Activated T-cell treated with anti-CD3 and anti-CD28 coated beads, Interleukin-2, amount 50 U/mL, for 4 hours (primary cell): ENCODE measurements at regions not wholly inside any gene's neighbourhood (a gene's known extent, or its start where the extent isn't known, plus 50 kb on each side); places are given as distances from the start of the nearest gene placed in this dataset.
"Not testable (repeated sequence)": the region's sequence is repeated elsewhere in the genome, so short reads cannot be mapped to it uniquely, and the experiment has no call there.

Experiments used
- ATAC-seq, 2 donors: fragments of 200-7000 bp; cut with Tn5 transposase; one replicate each; pipeline ENCODE4 v1.10.0; 2021
- DNase-seq: peaks from one replicate; pipeline ENCODE4 v3.0.0-alpha.2; 2020
- H3K27me3 Mint-ChIP-seq: one replicate; pipeline ENCODE4 v1.8.0; 2021; ENCODE audit warnings: low read depth, mixed read lengths
- H3K36me3 Mint-ChIP-seq: one replicate; pipeline ENCODE4 v1.8.0; 2022; ENCODE audit warnings: mixed read lengths; ENCODE audit not compliant: insufficient read depth
- H3K4me1 Mint-ChIP-seq: one replicate; pipeline ENCODE4 v1.8.0; 2021; ENCODE audit warnings: low read depth, mixed read lengths
- H3K4me3 Mint-ChIP-seq: one replicate; pipeline ENCODE4 v1.8.0; 2021; ENCODE audit warnings: mild to moderate bottlenecking, moderate library complexity, mixed read lengths
- H3K9me3 Mint-ChIP-seq: one replicate; pipeline ENCODE4 v1.8.0; 2021; ENCODE audit warnings: mixed read lengths

GRCh38 chr2:17012297-17012696, 346.7 kb upstream of the CYRIA start:
- ATAC-seq (no peak), DNase-seq (no peak)
- Mint-ChIP-seq H3K9me3 (peaks cover 6% of the 10 kb centered on the region), H3K36me3 (no peaks in the 10 kb centered on the region), H3K4me3 (no peak overlapping the region), H3K4me1 (no peaks in the 10 kb centered on the region), H3K27me3 (no peaks in the 10 kb centered on the region)

- Mint-ChIP-seq H3K4me1 (no peaks in the 10 kb centered on the region), H3K36me3 (no peaks in the 10 kb centered on the region), H3K27me3 (no peaks in the 10 kb centered on the region), H3K9me3 (peaks cover 6% of the 10 kb centered on the region), H3K4me3 (no peak overlapping the region)
- DNase-seq (no peak), ATAC-seq (no peak)
Observed at GRCh38 chr2:17010104-17010503, 344.5 kb upstream of the CYRIA start.

GRCh38 chr2:17000184-17000482, 334.5 kb upstream of the CYRIA start:
- ATAC-seq, result no peak
- H3K4me3 Mint-ChIP-seq, result no peak overlapping the region
- no peaks in the 10 kb centered on the region for H3K4me1 Mint-ChIP-seq
- DNase-seq, result no peak
- H3K36me3 Mint-ChIP-seq, result no peaks in the 10 kb centered on the region
- H3K27me3 Mint-ChIP-seq, result no peaks in the 10 kb centered on the region
- peaks cover 6% of the 10 kb centered on the region for H3K9me3 Mint-ChIP-seq

GRCh38 chr2:16999347-17000183, 333.9 kb upstream of the CYRIA start:
- no peaks in the 10 kb centered on the region for H3K27me3 Mint-ChIP-seq
- no peak overlapping the region for H3K4me3 Mint-ChIP-seq
- H3K36me3 Mint-ChIP-seq, result no peaks in the 10 kb centered on the region
- no peaks in the 10 kb centered on the region for H3K4me1 Mint-ChIP-seq
- H3K9me3 Mint-ChIP-seq, result peaks cover 9% of the 10 kb centered on the region
- DNase-seq (no peak), ATAC-seq (no peak)

GRCh38 chr2:16978301-16978700, 312.7 kb upstream of the CYRIA start:
- Mint-ChIP-seq H3K9me3 (peaks cover 3% of the 10 kb centered on the region), H3K4me1 (no peaks in the 10 kb centered on the region), H3K4me3 (no peak overlapping the region), H3K36me3 (no peaks in the 10 kb centered on the region), H3K27me3 (no peaks in the 10 kb centered on the region)
- DNase-seq, result no peak
- ATAC-seq, result no peak

GRCh38 chr2:16974688-16975087, 309.1 kb upstream of the CYRIA start:
- Mint-ChIP-seq H3K27me3 (no peaks in the 10 kb centered on the region), H3K9me3 (peaks cover 10% of the 10 kb centered on the region), H3K4me3 (no peak overlapping the region), H3K36me3 (no peaks in the 10 kb centered on the region), H3K4me1 (no peaks in the 10 kb centered on the region)
- no peak for ATAC-seq
- DNase-seq, result no peak

- no peaks in the 10 kb centered on the region for H3K27me3 Mint-ChIP-seq
Observed at GRCh38 chr2:16973586-16974286, 308.1 kb upstream of the CYRIA start.

GRCh38 chr2:16972276-16972675, 306.6 kb upstream of the CYRIA start:
- ATAC-seq (no peak), DNase-seq (no peak)
- H3K36me3 Mint-ChIP-seq, result no peaks in the 10 kb centered on the region
- H3K4me1 Mint-ChIP-seq, result no peaks in the 10 kb centered on the region
- H3K27me3 Mint-ChIP-seq, result no peaks in the 10 kb centered on the region
- H3K4me3 Mint-ChIP-seq, result no peak overlapping the region
- peaks cover 10% of the 10 kb centered on the region for H3K9me3 Mint-ChIP-seq

More at GRCh38 chr2:16973586-16974286, 308.1 kb upstream of the CYRIA start:
- Mint-ChIP-seq H3K4me1 (no peaks in the 10 kb centered on the region), H3K9me3 (peaks cover 10% of the 10 kb centered on the region), H3K36me3 (no peaks in the 10 kb centered on the region), H3K4me3 (no peak overlapping the region)
- no peak for DNase-seq
- ATAC-seq, result no peak

- DNase-seq (no peak), ATAC-seq (no peak)
- Mint-ChIP-seq H3K9me3 (peaks cover 10% of the 10 kb centered on the region), H3K4me1 (no peaks in the 10 kb centered on the region), H3K27me3 (no peaks in the 10 kb centered on the region), H3K36me3 (no peaks in the 10 kb centered on the region), H3K4me3 (no peak overlapping the region)
Observed at GRCh38 chr2:16971722-16972234, 306.1 kb upstream of the CYRIA start.

- DNase-seq, H3K36me3 Mint-ChIP-seq, ATAC-seq, H3K4me3 Mint-ChIP-seq, H3K4me1 Mint-ChIP-seq, H3K27me3 Mint-ChIP-seq: not testable (repeated sequence)
- peaks cover 10% of the 10 kb centered on the region for H3K9me3 Mint-ChIP-seq
Observed at GRCh38 chr2:16970948-16971347, 305.3 kb upstream of the CYRIA start.

GRCh38 chr2:16962505-16962904, 296.9 kb upstream of the CYRIA start:
- ATAC-seq (no peak), DNase-seq (no peak)
- H3K4me3 Mint-ChIP-seq, result no peak overlapping the region
- no peaks in the 10 kb centered on the region for H3K9me3 Mint-ChIP-seq
- H3K27me3 Mint-ChIP-seq, result no peaks in the 10 kb centered on the region
- no peaks in the 10 kb centered on the region for H3K36me3 Mint-ChIP-seq
- H3K4me1 Mint-ChIP-seq, result no peaks in the 10 kb centered on the region

- ATAC-seq, result no peak
- Mint-ChIP-seq H3K27me3 (no peaks in the 10 kb centered on the region), H3K4me3 (no peak overlapping the region), H3K9me3 (no peaks in the 10 kb centered on the region), H3K4me1 (no peaks in the 10 kb centered on the region), H3K36me3 (no peaks in the 10 kb centered on the region)
- DNase-seq, result no peak
Observed at GRCh38 chr2:16960579-16960978, 294.9 kb upstream of the CYRIA start.

GRCh38 chr2:16958266-16958665, 292.6 kb upstream of the CYRIA start:
- no peaks in the 10 kb centered on the region for H3K36me3 Mint-ChIP-seq
- H3K4me1 Mint-ChIP-seq, result no peaks in the 10 kb centered on the region
- DNase-seq (no peak), ATAC-seq (no peak)
- no peaks in the 10 kb centered on the region for H3K27me3 Mint-ChIP-seq
- H3K9me3 Mint-ChIP-seq, result no peaks in the 10 kb centered on the region
- no peak overlapping the region for H3K4me3 Mint-ChIP-seq

- H3K4me1 Mint-ChIP-seq, result no peaks in the 10 kb centered on the region
- ATAC-seq (no peak), DNase-seq (no peak)
- H3K36me3 Mint-ChIP-seq, result no peaks in the 10 kb centered on the region
- peaks cover 5% of the 10 kb centered on the region for H3K9me3 Mint-ChIP-seq
- no peak overlapping the region for H3K4me3 Mint-ChIP-seq
- no peaks in the 10 kb centered on the region for H3K27me3 Mint-ChIP-seq
Observed at GRCh38 chr2:16952805-16953204, 287.2 kb upstream of the CYRIA start.

- no peaks in the 10 kb centered on the region for H3K36me3 Mint-ChIP-seq
- no peak overlapping the region for H3K4me3 Mint-ChIP-seq
- H3K27me3 Mint-ChIP-seq, result no peaks in the 10 kb centered on the region
- ATAC-seq (no peak), DNase-seq (no peak)
- H3K9me3 Mint-ChIP-seq, result peaks cover 5% of the 10 kb centered on the region
- H3K4me1 Mint-ChIP-seq, result no peaks in the 10 kb centered on the region
Observed at GRCh38 chr2:16952368-16952767, 286.7 kb upstream of the CYRIA start.
